ENCODE measurements at regions not wholly inside any gene's neighbourhood (a gene's known extent, or its start where the extent isn't known, plus 50 kb on each side); places are given as distances from the start of the nearest gene placed in this dataset.

DNA sequence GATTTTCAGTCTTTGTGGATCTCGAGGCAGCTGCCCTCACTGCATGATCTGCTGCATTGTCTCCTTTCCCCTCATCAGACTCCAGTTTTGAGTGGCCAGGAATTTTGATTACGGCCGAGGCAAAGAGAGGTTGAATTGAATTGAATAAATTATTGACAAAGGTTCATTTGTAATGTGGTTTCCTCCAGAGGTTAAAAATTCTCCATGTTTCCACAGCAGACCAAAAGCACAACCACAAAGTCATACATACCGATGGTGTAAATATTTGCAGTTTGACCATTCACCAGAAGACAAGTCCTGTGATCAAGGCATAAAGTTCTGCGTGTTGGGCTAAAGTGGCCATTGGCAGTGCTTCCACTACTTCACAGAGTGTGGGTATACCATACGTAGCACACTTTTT is 343.8 kb upstream of the MYT1L start:
- H3K9me3 ChIP-seq (ENCODE audit: low read depth, low read length): no peaks in the 10 kb centered on the region
- no peaks in the 10 kb centered on the region for H3K36me3 ChIP-seq (ENCODE audit: insufficient read depth, low read length)
- no peak overlapping the region for H3K27ac ChIP-seq (ENCODE audit: low read depth, low read length)
- no peaks in the 10 kb centered on the region for H4K20me1 ChIP-seq (ENCODE audit: insufficient read depth, low read length)
- DNase-seq (ENCODE audit: insufficient read length, low spot score, missing footprints): no peak
- TF ChIP-seq, protein P1, sequence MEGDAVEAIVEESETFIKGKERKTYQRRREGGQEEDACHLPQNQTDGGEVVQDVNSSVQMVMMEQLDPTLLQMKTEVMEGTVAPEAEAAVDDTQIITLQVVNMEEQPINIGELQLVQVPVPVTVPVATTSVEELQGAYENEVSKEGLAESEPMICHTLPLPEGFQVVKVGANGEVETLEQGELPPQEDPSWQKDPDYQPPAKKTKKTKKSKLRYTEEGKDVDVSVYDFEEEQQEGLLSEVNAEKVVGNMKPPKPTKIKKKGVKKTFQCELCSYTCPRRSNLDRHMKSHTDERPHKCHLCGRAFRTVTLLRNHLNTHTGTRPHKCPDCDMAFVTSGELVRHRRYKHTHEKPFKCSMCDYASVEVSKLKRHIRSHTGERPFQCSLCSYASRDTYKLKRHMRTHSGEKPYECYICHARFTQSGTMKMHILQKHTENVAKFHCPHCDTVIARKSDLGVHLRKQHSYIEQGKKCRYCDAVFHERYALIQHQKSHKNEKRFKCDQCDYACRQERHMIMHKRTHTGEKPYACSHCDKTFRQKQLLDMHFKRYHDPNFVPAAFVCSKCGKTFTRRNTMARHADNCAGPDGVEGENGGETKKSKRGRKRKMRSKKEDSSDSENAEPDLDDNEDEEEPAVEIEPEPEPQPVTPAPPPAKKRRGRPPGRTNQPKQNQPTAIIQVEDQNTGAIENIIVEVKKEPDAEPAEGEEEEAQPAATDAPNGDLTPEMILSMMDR (IDR thresholded peaks at IDR 0.05; ENCODE audit: extremely low read depth, low read depth, low read length): no peak
- H2AFZ ChIP-seq (ENCODE audit: low read length): no peak overlapping the region
- H3K79me2 ChIP-seq (ENCODE audit: insufficient read depth, low read length): no peaks in the 10 kb centered on the region
- no peaks in the 10 kb centered on the region for H3K27me3 ChIP-seq (ENCODE audit: insufficient read depth, low read length)
- H3K4me2 ChIP-seq (ENCODE audit: insufficient read depth, low read length): no peak overlapping the region
- H3K4me3 ChIP-seq (ENCODE audit: insufficient read depth, low read length): no peak overlapping the region
- no peaks in the 10 kb centered on the region for H3K4me1 ChIP-seq (ENCODE audit: insufficient read depth, low read length)

DNA sequence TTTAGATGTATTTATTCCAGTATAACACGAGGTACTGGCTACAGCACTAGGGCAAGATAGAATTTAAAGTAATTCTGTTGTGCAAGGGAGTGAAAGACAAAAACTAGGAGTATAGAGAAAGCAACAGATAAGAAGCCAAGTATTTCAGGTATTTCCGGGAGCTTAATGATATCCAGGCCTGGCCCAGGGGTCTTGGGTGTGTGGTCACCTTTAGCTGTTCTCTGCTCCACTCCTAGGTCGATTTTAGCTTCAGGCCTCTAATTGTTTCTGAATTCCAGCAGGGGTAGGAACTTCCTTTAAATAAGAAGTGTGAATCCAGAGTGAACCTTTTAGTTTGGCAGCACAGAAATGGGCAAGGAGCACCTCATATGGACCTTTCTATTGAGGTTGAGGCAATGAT is 342.3 kb upstream of the MYT1L start:
- H3K9me3 ChIP-seq (ENCODE audit: low read depth, low read length): no peaks in the 10 kb centered on the region
- H3K4me1 ChIP-seq (ENCODE audit: insufficient read depth, low read length): no peaks in the 10 kb centered on the region
- H3K27me3 ChIP-seq (ENCODE audit: insufficient read depth, low read length): no peaks in the 10 kb centered on the region
- no peak for DNase-seq (ENCODE audit: insufficient read length, low spot score, missing footprints)
- H3K4me3 ChIP-seq (ENCODE audit: insufficient read depth, low read length): no peak overlapping the region
- H3K4me2 ChIP-seq (ENCODE audit: insufficient read depth, low read length): no peak overlapping the region
- H3K27ac ChIP-seq (ENCODE audit: low read depth, low read length): no peak overlapping the region
- TF ChIP-seq, protein P1 (IDR thresholded peaks at IDR 0.05; ENCODE audit: extremely low read depth, low read depth, low read length): no peak
- no peak overlapping the region for H2AFZ ChIP-seq (ENCODE audit: low read length)
- no peaks in the 10 kb centered on the region for H4K20me1 ChIP-seq (ENCODE audit: insufficient read depth, low read length)
- no peaks in the 10 kb centered on the region for H3K36me3 ChIP-seq (ENCODE audit: insufficient read depth, low read length)
- H3K79me2 ChIP-seq (ENCODE audit: insufficient read depth, low read length): no peaks in the 10 kb centered on the region

DNA sequence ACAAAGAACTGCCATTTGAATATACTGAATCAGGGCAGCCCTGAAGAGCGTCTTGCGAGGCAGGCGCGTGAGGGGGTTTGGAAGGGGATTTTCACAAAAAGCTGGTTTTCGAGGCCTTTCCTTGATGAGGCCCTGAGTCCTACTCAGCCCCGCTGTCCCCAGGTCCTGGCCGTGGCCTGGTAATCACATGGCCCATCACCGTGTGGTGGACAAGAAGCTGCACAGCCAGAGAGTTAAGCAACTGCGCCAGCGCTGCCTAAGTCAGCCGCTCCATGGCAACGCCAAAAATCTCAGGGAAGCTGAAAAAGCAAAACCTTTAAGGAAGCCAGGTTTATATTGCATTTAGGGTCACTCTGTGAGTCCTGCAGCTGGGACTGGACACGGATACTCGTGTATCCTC is 341.2 kb upstream of the MYT1L start:
- DNase-seq (ENCODE audit: insufficient read length, low spot score, missing footprints): no peak
- H3K27ac ChIP-seq (ENCODE audit: low read depth, low read length): no peak overlapping the region
- H3K4me1 ChIP-seq (ENCODE audit: insufficient read depth, low read length): no peaks in the 10 kb centered on the region
- H3K4me3 ChIP-seq (ENCODE audit: insufficient read depth, low read length): no peak overlapping the region
- no peaks in the 10 kb centered on the region for H3K36me3 ChIP-seq (ENCODE audit: insufficient read depth, low read length)
- TF ChIP-seq, protein P1 (IDR thresholded peaks at IDR 0.05; ENCODE audit: extremely low read depth, low read depth, low read length): no peak
- H4K20me1 ChIP-seq (ENCODE audit: insufficient read depth, low read length): no peaks in the 10 kb centered on the region
- H3K9me3 ChIP-seq (ENCODE audit: low read depth, low read length): no peaks in the 10 kb centered on the region
- no peaks in the 10 kb centered on the region for H3K79me2 ChIP-seq (ENCODE audit: insufficient read depth, low read length)
- no peak overlapping the region for H3K4me2 ChIP-seq (ENCODE audit: insufficient read depth, low read length)
- no peaks in the 10 kb centered on the region for H3K27me3 ChIP-seq (ENCODE audit: insufficient read depth, low read length)
- H2AFZ ChIP-seq (ENCODE audit: low read length): no peak overlapping the region

DNA sequence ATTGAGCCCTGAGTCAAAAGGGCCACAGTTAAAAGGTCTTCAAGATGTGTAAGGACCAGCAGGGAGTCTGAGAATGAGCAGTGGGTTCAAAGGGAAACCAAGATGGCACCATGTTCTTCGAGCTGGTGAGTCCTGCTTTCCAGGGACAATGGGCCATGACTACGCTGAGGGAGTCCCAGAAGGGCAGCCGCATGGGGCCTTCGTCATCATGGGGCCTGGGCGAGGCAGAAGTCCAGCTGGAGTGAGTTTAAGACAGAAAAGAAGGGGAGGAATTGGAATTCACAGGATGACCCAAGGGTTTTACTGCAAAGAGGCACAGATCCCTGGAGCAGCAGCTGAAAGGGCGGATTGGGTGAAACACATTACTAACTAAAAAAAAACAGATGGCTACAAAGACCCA is 340.8 kb upstream of the MYT1L start:
- no peaks in the 10 kb centered on the region for H3K36me3 ChIP-seq (ENCODE audit: insufficient read depth, low read length)
- no peak overlapping the region for H3K4me3 ChIP-seq (ENCODE audit: insufficient read depth, low read length)
- H3K27ac ChIP-seq (ENCODE audit: low read depth, low read length): no peak overlapping the region
- H3K27me3 ChIP-seq (ENCODE audit: insufficient read depth, low read length): no peaks in the 10 kb centered on the region
- TF ChIP-seq, protein P1 (IDR thresholded peaks at IDR 0.05; ENCODE audit: extremely low read depth, low read depth, low read length): no peak
- H4K20me1 ChIP-seq (ENCODE audit: insufficient read depth, low read length): no peaks in the 10 kb centered on the region
- no peak overlapping the region for H3K4me2 ChIP-seq (ENCODE audit: insufficient read depth, low read length)
- no peak for DNase-seq (ENCODE audit: insufficient read length, low spot score, missing footprints)
- no peaks in the 10 kb centered on the region for H3K4me1 ChIP-seq (ENCODE audit: insufficient read depth, low read length)
- no peaks in the 10 kb centered on the region for H3K9me3 ChIP-seq (ENCODE audit: low read depth, low read length)
- no peak overlapping the region for H2AFZ ChIP-seq (ENCODE audit: low read length)
- H3K79me2 ChIP-seq (ENCODE audit: insufficient read depth, low read length): no peaks in the 10 kb centered on the region

All from osteoblast (primary cell).